ENCODE measurements at regions not wholly inside any gene's neighbourhood (a gene's known extent, or its start where the extent isn't known, plus 50 kb on each side); places are given as distances from the start of the nearest gene placed in this dataset.

DNA sequence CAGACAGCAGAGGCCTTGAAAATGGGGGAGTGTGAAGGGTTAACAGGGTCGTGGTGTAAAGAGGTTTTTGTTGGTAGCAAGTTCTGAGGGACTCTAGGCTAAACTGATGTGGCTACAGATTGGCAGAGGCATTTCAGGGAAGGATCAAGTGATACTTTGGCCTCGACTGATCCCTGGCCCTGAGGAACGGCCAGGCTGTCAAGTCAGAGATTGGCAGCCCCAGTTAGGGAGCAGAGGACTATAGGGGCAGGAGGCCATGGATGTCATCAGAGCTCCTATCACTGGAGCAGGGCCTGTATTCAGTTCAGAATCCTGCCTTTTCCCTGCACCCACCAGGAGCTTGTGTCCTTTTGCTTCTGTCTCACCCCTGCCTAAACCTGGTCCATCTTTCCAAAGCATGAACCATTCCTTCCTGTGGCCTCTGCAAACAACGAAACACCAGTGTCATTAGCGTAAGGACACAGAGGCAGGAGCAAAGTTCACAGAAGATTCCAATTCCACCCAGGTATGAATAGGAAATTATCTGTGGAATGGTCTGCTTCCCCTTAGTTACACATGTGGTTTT lies 613.1 kb downstream of the MID1IP1 start (continued):
- TF ChIP-seq, protein P1, sequence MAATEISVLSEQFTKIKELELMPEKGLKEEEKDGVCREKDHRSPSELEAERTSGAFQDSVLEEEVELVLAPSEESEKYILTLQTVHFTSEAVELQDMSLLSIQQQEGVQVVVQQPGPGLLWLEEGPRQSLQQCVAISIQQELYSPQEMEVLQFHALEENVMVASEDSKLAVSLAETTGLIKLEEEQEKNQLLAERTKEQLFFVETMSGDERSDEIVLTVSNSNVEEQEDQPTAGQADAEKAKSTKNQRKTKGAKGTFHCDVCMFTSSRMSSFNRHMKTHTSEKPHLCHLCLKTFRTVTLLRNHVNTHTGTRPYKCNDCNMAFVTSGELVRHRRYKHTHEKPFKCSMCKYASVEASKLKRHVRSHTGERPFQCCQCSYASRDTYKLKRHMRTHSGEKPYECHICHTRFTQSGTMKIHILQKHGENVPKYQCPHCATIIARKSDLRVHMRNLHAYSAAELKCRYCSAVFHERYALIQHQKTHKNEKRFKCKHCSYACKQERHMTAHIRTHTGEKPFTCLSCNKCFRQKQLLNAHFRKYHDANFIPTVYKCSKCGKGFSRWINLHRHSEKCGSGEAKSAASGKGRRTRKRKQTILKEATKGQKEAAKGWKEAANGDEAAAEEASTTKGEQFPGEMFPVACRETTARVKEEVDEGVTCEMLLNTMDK (IDR thresholded peaks at IDR 0.05; ENCODE audit: borderline replicate concordance, insufficient read depth, low read depth, low read length, poor library complexity, severe bottlenecking), result no peak
- TF ChIP-seq MCM3 (IDR thresholded peaks at IDR 0.05) (no peak), TCFL5 (CRISPR knock-in tag; conservative IDR thresholded peaks at IDR 0.05) (no peak)

DNA sequence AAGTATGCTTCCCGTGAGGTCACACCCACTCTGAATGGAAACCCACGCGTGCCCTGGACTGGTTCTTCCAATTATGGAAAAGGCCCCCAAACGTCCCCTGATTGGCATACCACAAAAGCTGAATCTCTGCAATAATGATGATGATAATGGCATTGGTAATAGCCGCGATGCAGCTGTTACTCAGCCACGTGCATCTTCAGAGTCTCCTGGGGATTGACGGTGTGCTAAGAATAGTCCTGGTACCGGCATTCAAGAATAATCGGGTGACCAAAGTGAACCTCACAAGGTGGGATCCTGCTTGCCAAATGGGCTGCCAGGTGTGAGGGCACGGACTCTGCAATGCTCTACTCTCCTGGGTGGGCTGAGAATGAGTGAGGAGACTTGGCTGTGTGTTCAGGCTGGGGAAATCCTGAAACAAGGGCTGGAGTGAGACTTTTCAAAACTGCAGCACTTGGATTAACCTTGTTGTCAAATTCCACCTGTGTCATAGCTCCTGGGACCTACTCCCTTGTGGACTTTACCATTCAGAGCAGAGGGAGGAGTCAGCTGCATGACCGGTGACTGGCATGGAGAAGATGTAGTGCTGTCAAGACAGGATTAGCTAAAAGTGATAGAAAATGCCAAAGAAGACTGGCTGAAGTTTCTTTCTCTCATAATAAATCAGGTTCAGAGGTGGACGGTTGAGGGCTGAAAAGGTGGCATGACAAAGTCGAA lies 615.4 kb downstream of the MID1IP1 start:
- Histone ChIP-seq H4K20me1 (replicated peaks; ENCODE audit: control insufficient read depth, insufficient read depth, low read length) (no peaks in the 10 kb centered on the region), H2AFZ (ENCODE audit: low read depth, low read length) (no peak overlapping the region), H3K9ac (ENCODE audit: insufficient read depth in 1 of 2, low read depth in 2 of 2, low read length in 2 of 2) (no peak overlapping the region), H3K27me3 (ENCODE audit: control insufficient read depth in 2 of 2, insufficient read depth in 2 of 2, low read length in 2 of 2) (peaks cover 0 to 24% of the 10 kb centered on the region in 2 experiments; a peak in 2 of 5 replicates), H3K9me3 (replicated peaks; ENCODE audit: control insufficient read depth, insufficient read depth, low read depth, low read length) (no peaks in the 10 kb centered on the region), H3K36me3 (ENCODE audit: control insufficient read depth, insufficient read depth, low read length) (no peaks in the 10 kb centered on the region), H3K27ac (ENCODE audit: extremely low read depth, low read depth, low read length) (no peak overlapping the region), H3K79me2 (ENCODE audit: control insufficient read depth, insufficient read depth, low read length) (no peaks in the 10 kb centered on the region), H3K9me1 (ENCODE audit: control insufficient read depth, insufficient read depth, low read length) (no peaks in the 10 kb centered on the region), H3K4me1 (replicated peaks in 1 of 2; ENCODE audit: control insufficient read depth in 2 of 2, insufficient read depth in 2 of 2, low read length in 2 of 2) (no peaks in the 10 kb centered on the region; a peak in 1 of 5 replicates), H3K4me3 (no peak overlapping the region), H3K4me2 (ENCODE audit: insufficient read depth, low read length) (no peak overlapping the region)
- DNase-seq (ENCODE audit: extremely low read depth in 1 of 4, low spot score in 3 of 4) (no peak), FAIRE-seq (no peak), ATAC-seq (no peak)
- ChIA-PET CTCF (ENCODE audit: low intra/inter-chr PET ratio) (no interaction called here), POLR2A (no interaction called here)
- in situ Hi-C loops (cut with MboI) (no loop called here), intact Hi-C loops (cut with micrococcal nuclease) (no loop called here)
- BruUV-seq (replicated peaks), result no TSS peak
- 5% methylated on average over 12 of the region's 14 CpGs for WGBS (ENCODE audit: insufficient coverage, low coverage, missing lambda C conversion rate)
- TF ChIP-seq ZNF444 (CRISPR knock-in tag; IDR thresholded peaks at IDR 0.05) (no peak), ZNF57 (CRISPR knock-in tag; IDR thresholded peaks at IDR 0.05) (no peak), SMARCC2 (IDR thresholded peaks at IDR 0.05; ENCODE audit: low read depth) (no peak), ZNF584 (CRISPR knock-in tag; IDR thresholded peaks at IDR 0.05; ENCODE audit: low read depth) (no peak), COPS2 (conservative IDR thresholded peaks at IDR 0.05) (no peak), HMGN3 (IDR thresholded peaks at IDR 0.05; ENCODE audit: borderline replicate concordance, extremely low read depth, insufficient read length, low read depth, low read length) (no peak), ZNF165 (CRISPR knock-in tag; IDR thresholded peaks at IDR 0.05; ENCODE audit: borderline replicate concordance) (no peak), FOXJ3 (CRISPR knock-in tag; IDR thresholded peaks at IDR 0.05) (no peak), TCF7L2 (IDR thresholded peaks at IDR 0.05; ENCODE audit: low read depth, low read length) (no peak)
- TF ChIP-seq, protein P2, sequence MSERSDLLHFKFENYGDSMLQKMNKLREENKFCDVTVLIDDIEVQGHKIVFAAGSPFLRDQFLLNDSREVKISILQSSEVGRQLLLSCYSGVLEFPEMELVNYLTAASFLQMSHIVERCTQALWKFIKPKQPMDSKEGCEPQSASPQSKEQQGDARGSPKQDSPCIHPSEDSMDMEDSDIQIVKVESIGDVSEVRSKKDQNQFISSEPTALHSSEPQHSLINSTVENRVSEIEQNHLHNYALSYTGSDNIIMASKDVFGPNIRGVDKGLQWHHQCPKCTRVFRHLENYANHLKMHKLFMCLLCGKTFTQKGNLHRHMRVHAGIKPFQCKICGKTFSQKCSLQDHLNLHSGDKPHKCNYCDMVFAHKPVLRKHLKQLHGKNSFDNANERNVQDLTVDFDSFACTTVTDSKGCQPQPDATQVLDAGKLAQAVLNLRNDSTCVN (CRISPR knock-in tag; IDR thresholded peaks at IDR 0.05), result no peak
- TF ChIP-seq, protein P3, sequence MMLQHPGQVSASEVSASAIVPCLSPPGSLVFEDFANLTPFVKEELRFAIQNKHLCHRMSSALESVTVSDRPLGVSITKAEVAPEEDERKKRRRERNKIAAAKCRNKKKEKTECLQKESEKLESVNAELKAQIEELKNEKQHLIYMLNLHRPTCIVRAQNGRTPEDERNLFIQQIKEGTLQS (IDR thresholded peaks at IDR 0.05), result no peak
- TF ChIP-seq, protein P3 (CRISPR knock-in tag; conservative IDR thresholded peaks at IDR 0.05), result no peak
